Neural crest cell (in vitro differentiated cells): ENCODE measurements at regions not wholly inside any gene's neighbourhood (a gene's known extent, or its start where the extent isn't known, plus 50 kb on each side); places are given as distances from the start of the nearest gene placed in this dataset.
"Not testable (repeated sequence)": the region's sequence is repeated elsewhere in the genome, so short reads cannot be mapped to it uniquely, and the experiment has no call there.

ENCODE experiments used
- DNase-seq: peaks from one replicate; pipeline ENCODE4 v3.0.0; 2021; ENCODE audit warnings: low read depth, mixed read lengths, low spot score
- H3K27ac Mint-ChIP-seq: one replicate; pipeline ENCODE4 v1.8.0; 2021; ENCODE audit warnings: mild to moderate bottlenecking, mixed read lengths; ENCODE audit not compliant: unreplicated experiment
- H3K27me3 Mint-ChIP-seq: 2 replicates; pipeline ENCODE4 v1.8.0; 2021; ENCODE audit warnings: low read depth, mild to moderate bottlenecking, mixed read lengths
- H3K36me3 Mint-ChIP-seq: 2 replicates; pipeline ENCODE4 v1.8.0; 2021; ENCODE audit warnings: low read depth, mild to moderate bottlenecking, mixed read lengths
- H3K4me1 Mint-ChIP-seq: 2 replicates; pipeline ENCODE4 v1.8.0; 2021; ENCODE audit warnings: mixed read lengths
- H3K4me3 Mint-ChIP-seq: one replicate; pipeline ENCODE4 v1.8.0; 2021; ENCODE audit warnings: mild to moderate bottlenecking, mixed read lengths
- H3K9me3 Mint-ChIP-seq: 2 replicates; pipeline ENCODE4 v1.8.0; 2021; ENCODE audit warnings: mixed read lengths
- TF ChIP-seq, protein P1 (sequence below): fragments of 200-600 bp; sonication (generic); conservative IDR thresholded peaks from 2 replicates; pipeline ENCODE4 v1.5.0; 2021; ENCODE audit warnings: antibody characterized with exemption, mild to moderate bottlenecking

DNA sequence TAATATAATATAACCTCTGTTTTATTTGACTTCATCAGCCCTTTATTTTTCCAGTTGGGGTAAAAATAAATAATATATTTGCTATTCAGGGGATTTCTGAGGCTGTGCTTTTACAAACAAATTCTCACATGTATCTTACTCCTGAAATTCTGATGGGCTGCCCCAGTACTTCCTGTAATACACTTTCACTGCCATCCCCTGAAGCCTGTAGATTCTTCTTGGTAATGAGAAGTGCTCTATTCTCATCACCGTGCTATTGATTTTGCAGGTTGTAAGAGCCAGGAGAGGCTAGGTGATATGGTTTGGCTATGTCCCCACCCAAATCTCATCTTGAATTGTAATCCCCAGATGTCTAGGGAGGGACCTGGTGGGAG lies 91.9 kb upstream of the CEP78 start:
- TF ChIP-seq, protein P1, sequence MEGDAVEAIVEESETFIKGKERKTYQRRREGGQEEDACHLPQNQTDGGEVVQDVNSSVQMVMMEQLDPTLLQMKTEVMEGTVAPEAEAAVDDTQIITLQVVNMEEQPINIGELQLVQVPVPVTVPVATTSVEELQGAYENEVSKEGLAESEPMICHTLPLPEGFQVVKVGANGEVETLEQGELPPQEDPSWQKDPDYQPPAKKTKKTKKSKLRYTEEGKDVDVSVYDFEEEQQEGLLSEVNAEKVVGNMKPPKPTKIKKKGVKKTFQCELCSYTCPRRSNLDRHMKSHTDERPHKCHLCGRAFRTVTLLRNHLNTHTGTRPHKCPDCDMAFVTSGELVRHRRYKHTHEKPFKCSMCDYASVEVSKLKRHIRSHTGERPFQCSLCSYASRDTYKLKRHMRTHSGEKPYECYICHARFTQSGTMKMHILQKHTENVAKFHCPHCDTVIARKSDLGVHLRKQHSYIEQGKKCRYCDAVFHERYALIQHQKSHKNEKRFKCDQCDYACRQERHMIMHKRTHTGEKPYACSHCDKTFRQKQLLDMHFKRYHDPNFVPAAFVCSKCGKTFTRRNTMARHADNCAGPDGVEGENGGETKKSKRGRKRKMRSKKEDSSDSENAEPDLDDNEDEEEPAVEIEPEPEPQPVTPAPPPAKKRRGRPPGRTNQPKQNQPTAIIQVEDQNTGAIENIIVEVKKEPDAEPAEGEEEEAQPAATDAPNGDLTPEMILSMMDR: no peak
- H3K27me3 Mint-ChIP-seq: no peaks in the 10 kb centered on the region
- H3K36me3 Mint-ChIP-seq: peaks cover 25% of the 10 kb centered on the region
- DNase-seq: no peak
- H3K4me1 Mint-ChIP-seq: peaks cover 33% of the 10 kb centered on the region
- H3K27ac Mint-ChIP-seq: peak overlapping the region; percentile 57
- H3K4me3 Mint-ChIP-seq: no peak overlapping the region
- peaks cover 21% of the 10 kb centered on the region for H3K9me3 Mint-ChIP-seq

DNA sequence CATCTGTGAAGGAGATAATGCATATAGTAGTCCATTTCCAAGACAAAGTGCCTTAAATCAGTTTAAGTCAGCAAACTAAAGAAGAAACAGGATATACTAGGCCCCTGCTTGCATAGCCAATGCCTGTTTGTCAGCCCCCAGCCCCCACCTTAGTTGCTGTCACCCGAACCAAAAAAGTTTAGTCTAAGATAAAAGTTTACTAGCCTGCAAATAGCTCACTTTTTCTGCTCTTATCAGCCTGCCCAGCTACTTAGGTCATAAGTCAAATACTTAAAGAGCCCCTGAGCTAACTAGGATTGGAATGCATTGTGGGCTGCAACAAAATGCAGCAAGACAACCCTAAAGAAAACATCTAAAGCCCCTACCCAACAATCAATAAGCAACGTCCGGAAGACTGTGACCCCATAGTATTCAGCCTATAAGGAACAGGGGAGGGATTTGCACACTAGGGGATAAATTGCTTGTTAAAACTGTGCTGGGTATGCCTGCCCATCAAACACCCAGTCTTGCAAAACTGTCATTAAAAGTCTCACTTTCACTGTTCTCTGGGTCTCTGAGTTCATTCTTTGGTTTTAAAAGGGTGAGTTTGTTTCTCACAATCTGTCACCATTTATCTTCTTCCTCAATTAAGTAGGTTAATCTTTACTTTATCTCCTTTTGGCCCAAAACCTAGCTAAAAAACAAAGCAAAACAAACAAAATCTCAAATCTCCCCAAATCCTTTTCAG lies 92.4 kb upstream of the CEP78 start:
- peaks cover 33% of the 10 kb centered on the region for H3K4me1 Mint-ChIP-seq
- no peak for DNase-seq
- H3K4me3 Mint-ChIP-seq: no peak overlapping the region
- TF ChIP-seq, protein P1: no peak
- H3K27me3 Mint-ChIP-seq: no peaks in the 10 kb centered on the region
- H3K36me3 Mint-ChIP-seq: peaks cover 25% of the 10 kb centered on the region
- H3K9me3 Mint-ChIP-seq: peaks cover 21% of the 10 kb centered on the region
- no peak overlapping the region for H3K27ac Mint-ChIP-seq

DNA sequence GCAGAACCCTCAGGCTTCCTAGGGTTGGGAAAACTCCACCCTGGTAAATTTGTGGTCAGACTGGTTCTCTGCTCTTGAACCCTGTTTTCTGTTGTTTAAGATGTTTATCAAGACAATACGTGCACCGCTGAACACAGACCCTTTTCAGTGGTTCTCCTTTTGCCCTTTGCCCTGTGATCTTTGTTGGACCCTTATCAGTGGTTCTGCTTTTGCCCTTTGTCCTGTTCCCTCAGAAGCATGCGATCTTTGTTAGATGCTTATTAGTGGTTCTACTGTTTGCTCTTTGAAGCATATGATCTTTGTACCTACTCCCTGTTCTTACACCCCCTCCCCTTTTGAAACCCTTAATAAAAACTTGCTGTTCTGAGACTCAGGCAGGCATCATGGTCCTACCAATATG lies 93.6 kb upstream of the CEP78 start:
- Mint-ChIP-seq H3K36me3 (peaks cover 29% of the 10 kb centered on the region), H3K4me1 (peaks cover 33% of the 10 kb centered on the region), H3K9me3 (peaks cover 23% of the 10 kb centered on the region)
- not testable (repeated sequence) for DNase-seq, H3K27ac Mint-ChIP-seq, H3K27me3 Mint-ChIP-seq, H3K4me3 Mint-ChIP-seq

DNA sequence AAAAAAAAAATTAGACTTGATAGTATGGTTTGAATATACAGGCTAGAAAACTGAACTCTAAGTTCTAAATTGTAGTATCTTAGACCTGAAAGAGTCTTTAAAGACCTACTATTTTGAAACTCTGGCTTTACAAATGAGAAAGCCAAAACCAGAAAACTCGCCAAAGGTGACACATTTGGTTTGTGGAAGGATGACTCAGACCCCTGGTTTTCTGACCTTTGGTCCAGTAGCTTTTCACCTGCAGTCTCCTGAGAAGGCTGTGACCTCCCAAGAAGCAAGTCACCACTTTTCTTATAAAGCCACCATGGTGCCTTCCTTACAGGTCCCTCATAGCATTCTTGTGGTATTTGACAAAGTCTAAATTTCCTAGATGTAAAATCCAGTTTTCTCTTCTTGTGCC lies 102.1 kb upstream of the CEP78 start:
- TF ChIP-seq, protein P1: no peak
- peaks cover 28% of the 10 kb centered on the region for H3K4me1 Mint-ChIP-seq
- H3K9me3 Mint-ChIP-seq: peaks cover 2% of the 10 kb centered on the region
- no peaks in the 10 kb centered on the region for H3K27me3 Mint-ChIP-seq
- H3K4me3 Mint-ChIP-seq: no peak overlapping the region
- H3K36me3 Mint-ChIP-seq: peaks cover 5% of the 10 kb centered on the region
- no peak for DNase-seq
- H3K27ac Mint-ChIP-seq: no peak overlapping the region

DNA sequence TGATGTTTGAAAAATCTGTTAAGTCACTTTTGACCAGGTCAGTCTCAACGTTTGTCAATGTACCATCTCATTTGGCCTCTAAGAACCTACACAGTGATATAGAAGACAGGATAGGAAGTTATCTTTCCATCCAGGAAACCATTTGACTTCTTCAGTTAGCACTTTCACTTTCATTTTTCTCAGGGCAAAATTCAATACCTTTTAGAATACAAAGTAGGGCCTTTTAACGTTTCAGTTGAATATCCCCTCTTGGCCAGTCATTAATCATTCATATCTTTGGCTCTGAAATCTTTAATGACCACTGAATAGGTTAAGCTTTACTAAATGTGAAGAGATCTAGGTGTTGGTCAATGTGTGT lies 101.1 kb upstream of the GNAQ start:
- H3K36me3 Mint-ChIP-seq: peaks cover 4% of the 10 kb centered on the region
- TF ChIP-seq, protein P1: no peak
- H3K27me3 Mint-ChIP-seq: no peaks in the 10 kb centered on the region
- no peak overlapping the region for H3K27ac Mint-ChIP-seq
- no peak overlapping the region for H3K4me3 Mint-ChIP-seq
- no peak for DNase-seq
- peaks cover 1% of the 10 kb centered on the region for H3K9me3 Mint-ChIP-seq
- H3K4me1 Mint-ChIP-seq: peaks cover 34% of the 10 kb centered on the region

DNA sequence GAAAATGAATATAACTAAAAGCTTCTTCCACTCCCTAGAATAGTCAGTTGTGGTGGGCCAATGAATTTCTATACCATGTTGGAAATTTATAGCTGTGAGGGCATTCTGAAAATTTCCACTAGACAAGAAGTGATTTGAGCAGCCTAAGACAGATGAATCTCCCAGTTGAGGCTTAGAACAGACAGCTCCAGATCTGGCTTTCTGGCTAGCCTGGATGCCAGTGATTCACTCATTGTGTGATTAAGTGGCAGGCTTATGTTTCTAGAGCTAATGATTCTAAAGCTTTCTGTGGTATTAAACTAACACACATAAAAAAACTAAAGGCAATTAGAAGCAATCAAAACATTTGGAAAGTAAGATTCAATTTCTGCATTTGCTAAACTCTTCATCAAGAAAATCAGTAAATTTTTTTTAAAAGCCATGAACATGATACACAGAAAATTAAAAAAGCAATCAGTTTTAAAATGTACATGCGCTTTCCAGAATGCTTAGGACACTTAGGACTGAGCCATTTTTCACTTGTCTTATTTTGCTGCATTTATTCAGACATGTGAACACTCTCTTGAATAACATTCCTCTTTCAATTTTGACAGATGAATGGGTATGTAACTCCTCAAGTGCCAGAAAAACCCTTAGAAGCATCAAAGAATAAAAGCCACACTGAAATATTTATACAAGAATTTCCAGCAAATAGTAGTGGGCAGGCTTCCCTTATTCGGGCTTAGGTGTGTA lies 100.5 kb upstream of the GNAQ start:
- H3K4me1 Mint-ChIP-seq: peaks cover 40% of the 10 kb centered on the region
- no peak overlapping the region for H3K4me3 Mint-ChIP-seq
- H3K27me3 Mint-ChIP-seq: no peaks in the 10 kb centered on the region
- no peaks in the 10 kb centered on the region for H3K9me3 Mint-ChIP-seq
- DNase-seq: no peak
- TF ChIP-seq, protein P1: no peak
- peaks cover under 1% of the 10 kb centered on the region for H3K36me3 Mint-ChIP-seq
- no peak overlapping the region for H3K27ac Mint-ChIP-seq
